K562 (cell line): ENCODE measurements at regions not wholly inside any gene's neighbourhood (a gene's known extent, or its start where the extent isn't known, plus 50 kb on each side); places are given as distances from the start of the nearest gene placed in this dataset.

Source experiments
- CREM ChIP-seq: IDR thresholded peaks from 2 replicates; pipeline ENCODE4 v1.6.1; 2014; ENCODE audit warnings: antibody characterized with exemption, low read depth
- FOS ChIP-seq: IDR thresholded peaks from 3 replicates; pipeline ENCODE4 v1.6.1; 2011; ENCODE audit not compliant: insufficient read length; ENCODE audit errors: extremely low read depth
- POLR2A ChIP-seq: fragments of 450-650 bp; conservative IDR thresholded peaks from 2 replicates; pipeline ENCODE4 v1.6.1; 2016
- TARDBP ChIP-seq: fragments of 450-650 bp; IDR thresholded peaks from 2 replicates; pipeline ENCODE4 v1.6.1; 2016
- TF ChIP-seq, protein P1 (sequence below): fragments of 250-450 bp; sonication (Bioruptor Pico); IDR thresholded peaks from 2 replicates; pipeline ENCODE4 v1.5.0; 2020; ENCODE audit warnings: mild to moderate bottlenecking, borderline replicate concordance
- TF ChIP-seq, protein P2 (sequence below): IDR thresholded peaks from 3 replicates; pipeline ENCODE4 v1.6.1; 2011; ENCODE audit warnings: borderline replicate concordance, mild to moderate bottlenecking; ENCODE audit not compliant: insufficient read length, insufficient read depth
- TF ChIP-seq, protein P3 (sequence below): fragments of 450-650 bp; IDR thresholded peaks from 2 replicates; pipeline ENCODE4 v1.6.1; 2016; ENCODE audit warnings: antibody characterized with exemption

DNA sequence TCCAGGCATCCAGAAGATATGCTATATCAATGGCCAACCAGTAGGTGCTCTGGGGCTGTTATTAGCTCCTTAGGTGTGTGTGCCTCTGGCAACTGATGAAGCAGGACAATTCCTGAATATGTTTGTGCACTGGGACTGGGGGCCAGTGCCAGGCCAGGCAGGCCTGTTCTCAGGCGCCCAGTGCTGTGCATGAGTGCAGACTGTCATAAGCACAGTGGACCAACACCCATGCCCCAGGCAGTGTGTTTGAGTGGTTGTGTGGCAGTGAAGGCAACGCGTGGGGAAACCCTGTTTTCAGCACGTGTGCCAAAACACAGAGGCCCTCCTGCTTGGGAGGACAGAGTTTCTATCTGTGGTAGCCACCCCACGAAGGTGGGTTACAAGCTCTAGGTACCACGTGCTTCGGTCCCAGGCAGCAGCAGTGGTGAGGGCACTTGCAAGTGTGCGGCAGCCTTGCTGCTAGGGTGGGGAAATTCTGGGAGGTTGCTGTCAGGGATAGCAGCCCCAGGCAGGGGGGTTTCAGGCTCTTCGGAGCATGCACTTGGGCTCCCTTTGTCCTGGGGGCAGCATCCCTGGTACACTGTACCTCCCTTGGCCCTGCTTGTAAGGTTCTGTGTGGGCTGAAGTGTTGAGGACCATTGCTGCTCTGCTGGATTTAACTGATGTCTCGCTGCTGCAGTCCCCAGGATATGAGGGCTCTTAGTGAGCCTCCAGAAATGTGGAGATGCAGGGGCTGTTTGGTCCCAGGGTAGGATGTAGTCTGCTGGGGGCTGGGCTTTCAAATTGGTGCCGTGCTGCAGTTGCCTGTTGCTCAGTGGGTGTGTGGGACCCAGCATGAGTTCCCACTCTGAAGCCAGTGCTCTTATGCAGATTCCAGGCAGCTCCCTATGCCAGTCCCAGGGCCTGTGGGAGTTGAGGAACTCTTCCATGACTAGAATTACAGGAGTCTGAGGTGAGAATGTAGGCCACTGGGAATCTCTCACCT is 280.9 kb downstream of the RPRM start:
- TF ChIP-seq, protein P1, sequence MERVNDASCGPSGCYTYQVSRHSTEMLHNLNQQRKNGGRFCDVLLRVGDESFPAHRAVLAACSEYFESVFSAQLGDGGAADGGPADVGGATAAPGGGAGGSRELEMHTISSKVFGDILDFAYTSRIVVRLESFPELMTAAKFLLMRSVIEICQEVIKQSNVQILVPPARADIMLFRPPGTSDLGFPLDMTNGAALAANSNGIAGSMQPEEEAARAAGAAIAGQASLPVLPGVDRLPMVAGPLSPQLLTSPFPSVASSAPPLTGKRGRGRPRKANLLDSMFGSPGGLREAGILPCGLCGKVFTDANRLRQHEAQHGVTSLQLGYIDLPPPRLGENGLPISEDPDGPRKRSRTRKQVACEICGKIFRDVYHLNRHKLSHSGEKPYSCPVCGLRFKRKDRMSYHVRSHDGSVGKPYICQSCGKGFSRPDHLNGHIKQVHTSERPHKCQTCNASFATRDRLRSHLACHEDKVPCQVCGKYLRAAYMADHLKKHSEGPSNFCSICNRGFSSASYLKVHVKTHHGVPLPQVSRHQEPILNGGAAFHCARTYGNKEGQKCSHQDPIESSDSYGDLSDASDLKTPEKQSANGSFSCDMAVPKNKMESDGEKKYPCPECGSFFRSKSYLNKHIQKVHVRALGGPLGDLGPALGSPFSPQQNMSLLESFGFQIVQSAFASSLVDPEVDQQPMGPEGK (CRISPR knock-in tag): no peak
- TF ChIP-seq CREM (no peak), TARDBP (no peak), FOS (no peak), POLR2A (no peak)
- TF ChIP-seq, protein P2, sequence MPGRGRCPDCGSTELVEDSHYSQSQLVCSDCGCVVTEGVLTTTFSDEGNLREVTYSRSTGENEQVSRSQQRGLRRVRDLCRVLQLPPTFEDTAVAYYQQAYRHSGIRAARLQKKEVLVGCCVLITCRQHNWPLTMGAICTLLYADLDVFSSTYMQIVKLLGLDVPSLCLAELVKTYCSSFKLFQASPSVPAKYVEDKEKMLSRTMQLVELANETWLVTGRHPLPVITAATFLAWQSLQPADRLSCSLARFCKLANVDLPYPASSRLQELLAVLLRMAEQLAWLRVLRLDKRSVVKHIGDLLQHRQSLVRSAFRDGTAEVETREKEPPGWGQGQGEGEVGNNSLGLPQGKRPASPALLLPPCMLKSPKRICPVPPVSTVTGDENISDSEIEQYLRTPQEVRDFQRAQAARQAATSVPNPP: no peak
- TF ChIP-seq, protein P3, sequence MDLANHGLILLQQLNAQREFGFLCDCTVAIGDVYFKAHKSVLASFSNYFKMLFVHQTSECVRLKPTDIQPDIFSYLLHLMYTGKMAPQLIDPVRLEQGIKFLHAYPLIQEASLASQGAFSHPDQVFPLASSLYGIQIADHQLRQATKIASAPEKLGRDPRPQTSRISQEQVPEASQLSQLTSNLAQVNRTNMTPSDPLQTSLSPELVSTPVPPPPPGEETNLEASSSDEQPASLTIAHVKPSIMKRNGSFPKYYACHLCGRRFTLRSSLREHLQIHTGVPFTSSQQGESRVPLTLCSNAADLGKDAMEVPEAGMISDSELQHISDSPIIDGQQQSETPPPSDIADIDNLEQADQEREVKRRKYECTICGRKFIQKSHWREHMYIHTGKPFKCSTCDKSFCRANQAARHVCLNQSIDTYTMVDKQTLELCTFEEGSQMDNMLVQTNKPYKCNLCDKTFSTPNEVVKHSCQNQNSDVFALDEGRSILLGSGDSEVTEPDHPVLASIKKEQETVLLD: no peak
